ENCODE measurements at regions not wholly inside any gene's neighbourhood (a gene's known extent, or its start where the extent isn't known, plus 50 kb on each side); places are given as distances from the start of the nearest gene placed in this dataset.

- Histone ChIP-seq H3K27ac (ENCODE audit: low read depth, low read length) (no peak overlapping the region), H3K9me3 (ENCODE audit: control insufficient read depth, insufficient read depth, low read depth, low read length) (no peaks in the 10 kb centered on the region), H3K4me1 (ENCODE audit: control insufficient read depth, insufficient read depth, low read length) (peaks cover 35% of the 10 kb centered on the region), H3K9ac (ENCODE audit: low read length) (no peak overlapping the region), H3K27me3 (ENCODE audit: control insufficient read depth, insufficient read depth, low read length) (peaks cover 98% of the 10 kb centered on the region), H3K4me3 (ENCODE audit: low read depth, low read length) (no peak overlapping the region), H3K36me3 (ENCODE audit: control insufficient read depth, insufficient read depth, low read length) (no peaks in the 10 kb centered on the region)
These were observed 96.0 kb upstream of the PRDM1 start for GRCh38 chr6:105990151-105990550.

- no peaks in the 10 kb centered on the region for H3K9me3 ChIP-seq (ENCODE audit: control insufficient read depth, insufficient read depth, low read depth, low read length)
These were observed 97.1 kb upstream of the PRDM1 start for GRCh38 chr6:105988812-105989577.

GRCh38 chr6:105988321-105988720 lies 97.8 kb upstream of the PRDM1 start:
- H3K4me1 ChIP-seq (ENCODE audit: control insufficient read depth, insufficient read depth, low read length): peaks cover 26% of the 10 kb centered on the region

More at GRCh38 chr6:105988812-105989577, 97.1 kb upstream of the PRDM1 start:
- no peak overlapping the region for H3K9ac ChIP-seq (ENCODE audit: low read length)
- peaks cover 97% of the 10 kb centered on the region for H3K27me3 ChIP-seq (ENCODE audit: control insufficient read depth, insufficient read depth, low read length)
- no peaks in the 10 kb centered on the region for H3K36me3 ChIP-seq (ENCODE audit: control insufficient read depth, insufficient read depth, low read length)
- H3K4me1 ChIP-seq (ENCODE audit: control insufficient read depth, insufficient read depth, low read length): peaks cover 32% of the 10 kb centered on the region
- no peak overlapping the region for H3K27ac ChIP-seq (ENCODE audit: low read depth, low read length)
- no peak overlapping the region for H3K4me3 ChIP-seq (ENCODE audit: low read depth, low read length)

GRCh38 chr6:105987516-105987915 lies 98.6 kb upstream of the PRDM1 start:
- Histone ChIP-seq H3K4me3 (ENCODE audit: low read depth, low read length) (no peak overlapping the region), H3K9ac (ENCODE audit: low read length) (no peak overlapping the region), H3K36me3 (ENCODE audit: control insufficient read depth, insufficient read depth, low read length) (no peaks in the 10 kb centered on the region), H3K27ac (ENCODE audit: low read depth, low read length) (no peak overlapping the region), H3K9me3 (ENCODE audit: control insufficient read depth, insufficient read depth, low read depth, low read length) (no peaks in the 10 kb centered on the region), H3K4me1 (ENCODE audit: control insufficient read depth, insufficient read depth, low read length) (peaks cover 18% of the 10 kb centered on the region; the same call in 1 of the 2 replicates), H3K27me3 (ENCODE audit: control insufficient read depth, insufficient read depth, low read length) (peaks cover 96% of the 10 kb centered on the region)

More at GRCh38 chr6:105988321-105988720, 97.8 kb upstream of the PRDM1 start:
- H3K36me3 ChIP-seq (ENCODE audit: control insufficient read depth, insufficient read depth, low read length): no peaks in the 10 kb centered on the region
- peaks cover 96% of the 10 kb centered on the region for H3K27me3 ChIP-seq (ENCODE audit: control insufficient read depth, insufficient read depth, low read length)
- H3K9ac ChIP-seq (ENCODE audit: low read length): no peak overlapping the region
- no peak overlapping the region for H3K4me3 ChIP-seq (ENCODE audit: low read depth, low read length)
- no peaks in the 10 kb centered on the region for H3K9me3 ChIP-seq (ENCODE audit: control insufficient read depth, insufficient read depth, low read depth, low read length)
- H3K27ac ChIP-seq (ENCODE audit: low read depth, low read length): no peak overlapping the region

GRCh38 chr6:105986998-105987397 lies 99.1 kb upstream of the PRDM1 start:
- peaks cover 98% of the 10 kb centered on the region for H3K27me3 ChIP-seq (ENCODE audit: control insufficient read depth, insufficient read depth, low read length)
- H3K4me3 ChIP-seq (ENCODE audit: low read depth, low read length): peak overlapping the region; percentile 65; the same call in 1 of the 2 replicates

GRCh38 chr6:105985816-105986632 lies 100.1 kb upstream of the PRDM1 start:
- H3K27ac ChIP-seq (ENCODE audit: low read depth, low read length): no peak overlapping the region
- H3K4me1 ChIP-seq (ENCODE audit: control insufficient read depth, insufficient read depth, low read length): peaks cover 15% of the 10 kb centered on the region; the same call in 1 of the 2 replicates
- H3K9me3 ChIP-seq (ENCODE audit: control insufficient read depth, insufficient read depth, low read depth, low read length): no peaks in the 10 kb centered on the region
- H3K36me3 ChIP-seq (ENCODE audit: control insufficient read depth, insufficient read depth, low read length): no peaks in the 10 kb centered on the region
- H3K27me3 ChIP-seq (ENCODE audit: control insufficient read depth, insufficient read depth, low read length): peaks cover 98% of the 10 kb centered on the region
- no peak overlapping the region for H3K9ac ChIP-seq (ENCODE audit: low read length)
- H3K4me3 ChIP-seq (ENCODE audit: low read depth, low read length): peak overlapping the region; percentile 65

More at GRCh38 chr6:105986998-105987397, 99.1 kb upstream of the PRDM1 start:
- Histone ChIP-seq H3K9me3 (ENCODE audit: control insufficient read depth, insufficient read depth, low read depth, low read length) (no peaks in the 10 kb centered on the region), H3K27ac (ENCODE audit: low read depth, low read length) (no peak overlapping the region), H3K36me3 (ENCODE audit: control insufficient read depth, insufficient read depth, low read length) (no peaks in the 10 kb centered on the region), H3K4me1 (ENCODE audit: control insufficient read depth, insufficient read depth, low read length) (peaks cover 17% of the 10 kb centered on the region; the same call in 1 of the 2 replicates), H3K9ac (ENCODE audit: low read length) (no peak overlapping the region)

GRCh38 chr6:105985098-105985815 lies 100.9 kb upstream of the PRDM1 start:
- Histone ChIP-seq H3K36me3 (ENCODE audit: control insufficient read depth, insufficient read depth, low read length) (no peaks in the 10 kb centered on the region), H3K9me3 (ENCODE audit: control insufficient read depth, insufficient read depth, low read depth, low read length) (no peaks in the 10 kb centered on the region), H3K4me1 (ENCODE audit: control insufficient read depth, insufficient read depth, low read length) (peaks cover 15% of the 10 kb centered on the region; the same call in 1 of the 2 replicates), H3K27ac (ENCODE audit: low read depth, low read length) (no peak overlapping the region), H3K27me3 (ENCODE audit: control insufficient read depth, insufficient read depth, low read length) (peaks cover 96% of the 10 kb centered on the region), H3K9ac (ENCODE audit: low read length) (no peak overlapping the region), H3K4me3 (ENCODE audit: low read depth, low read length) (peak overlapping the region; percentile 65)

GRCh38 chr6:105983763-105984162 lies 102.4 kb upstream of the PRDM1 start:
- Histone ChIP-seq H3K27ac (ENCODE audit: low read depth, low read length) (no peak overlapping the region), H3K36me3 (ENCODE audit: control insufficient read depth, insufficient read depth, low read length) (no peaks in the 10 kb centered on the region), H3K27me3 (ENCODE audit: control insufficient read depth, insufficient read depth, low read length) (peaks cover 81% of the 10 kb centered on the region), H3K4me3 (ENCODE audit: low read depth, low read length) (no peak overlapping the region), H3K9ac (ENCODE audit: low read length) (no peak overlapping the region), H3K4me1 (ENCODE audit: control insufficient read depth, insufficient read depth, low read length) (peaks cover 15% of the 10 kb centered on the region; the same call in 1 of the 2 replicates), H3K9me3 (ENCODE audit: control insufficient read depth, insufficient read depth, low read depth, low read length) (no peaks in the 10 kb centered on the region)

- peaks cover 74% of the 10 kb centered on the region for H3K27me3 ChIP-seq (ENCODE audit: control insufficient read depth, insufficient read depth, low read length)
- no peaks in the 10 kb centered on the region for H3K36me3 ChIP-seq (ENCODE audit: control insufficient read depth, insufficient read depth, low read length)
- no peak overlapping the region for H3K9ac ChIP-seq (ENCODE audit: low read length)
These were observed 103.2 kb upstream of the PRDM1 start for GRCh38 chr6:105982761-105983540.

GRCh38 chr6:105981888-105982358 lies 104.2 kb upstream of the PRDM1 start:
- Histone ChIP-seq H3K27me3 (ENCODE audit: control insufficient read depth, insufficient read depth, low read length) (peaks cover 64% of the 10 kb centered on the region), H3K4me3 (ENCODE audit: low read depth, low read length) (peak overlapping the region; percentile 39; the same call in 1 of the 2 replicates), H3K9ac (ENCODE audit: low read length) (no peak overlapping the region), H3K36me3 (ENCODE audit: control insufficient read depth, insufficient read depth, low read length) (no peaks in the 10 kb centered on the region), H3K27ac (ENCODE audit: low read depth, low read length) (no peak overlapping the region), H3K9me3 (ENCODE audit: control insufficient read depth, insufficient read depth, low read depth, low read length) (no peaks in the 10 kb centered on the region), H3K4me1 (ENCODE audit: control insufficient read depth, insufficient read depth, low read length) (peaks cover 14% of the 10 kb centered on the region; the same call in 1 of the 2 replicates)

More at GRCh38 chr6:105982761-105983540, 103.2 kb upstream of the PRDM1 start:
- peaks cover 15% of the 10 kb centered on the region; the same call in 1 of the 2 replicates for H3K4me1 ChIP-seq (ENCODE audit: control insufficient read depth, insufficient read depth, low read length)
- H3K4me3 ChIP-seq (ENCODE audit: low read depth, low read length): no peak overlapping the region
- H3K9me3 ChIP-seq (ENCODE audit: control insufficient read depth, insufficient read depth, low read depth, low read length): no peaks in the 10 kb centered on the region
- no peak overlapping the region for H3K27ac ChIP-seq (ENCODE audit: low read depth, low read length)

Measured in HUES6 (cell line).